ENCODE measurements at regions not wholly inside any gene's neighbourhood (a gene's known extent, or its start where the extent isn't known, plus 50 kb on each side); places are given as distances from the start of the nearest gene placed in this dataset.
A peak's percentile ranks its signal among the peaks of the same experiment; 100 is the strongest.

- no peak overlapping the region for H3K9ac ChIP-seq (ENCODE audit: low read length)
Measured at GRCh38 chr1:81287411-81288080, 513.2 kb upstream of the ADGRL2 start.

GRCh38 chr1:81270051-81270450, 530.7 kb upstream of the ADGRL2 start:
- H3K27ac ChIP-seq (ENCODE audit: low read depth, low read length): no peak overlapping the region
- H3K4me3 ChIP-seq (ENCODE audit: insufficient read depth, low read length, poor library complexity, severe bottlenecking): no peak overlapping the region
- H4K20me1 ChIP-seq (ENCODE audit: low read depth, low read length): no peaks in the 10 kb centered on the region
- peak overlapping the region; percentile 30 for H2AFZ ChIP-seq (ENCODE audit: low read depth, low read length, severe bottlenecking)
- no peak overlapping the region for H3K9ac ChIP-seq (ENCODE audit: low read length)
- H3K4me2 ChIP-seq (ENCODE audit: low read depth, low read length, poor library complexity, severe bottlenecking): no peak overlapping the region
- H3K9me2 ChIP-seq (replicated peaks; ENCODE audit: insufficient read depth, low read length): no peaks in the 10 kb centered on the region
- H3K79me2 ChIP-seq (ENCODE audit: insufficient read depth, low read length): no peaks in the 10 kb centered on the region
- no peak for TF ChIP-seq EZH2phosphoT487 (conservative IDR thresholded peaks at IDR 0.05; ENCODE audit: low read length)
- TF ChIP-seq, protein P1, sequence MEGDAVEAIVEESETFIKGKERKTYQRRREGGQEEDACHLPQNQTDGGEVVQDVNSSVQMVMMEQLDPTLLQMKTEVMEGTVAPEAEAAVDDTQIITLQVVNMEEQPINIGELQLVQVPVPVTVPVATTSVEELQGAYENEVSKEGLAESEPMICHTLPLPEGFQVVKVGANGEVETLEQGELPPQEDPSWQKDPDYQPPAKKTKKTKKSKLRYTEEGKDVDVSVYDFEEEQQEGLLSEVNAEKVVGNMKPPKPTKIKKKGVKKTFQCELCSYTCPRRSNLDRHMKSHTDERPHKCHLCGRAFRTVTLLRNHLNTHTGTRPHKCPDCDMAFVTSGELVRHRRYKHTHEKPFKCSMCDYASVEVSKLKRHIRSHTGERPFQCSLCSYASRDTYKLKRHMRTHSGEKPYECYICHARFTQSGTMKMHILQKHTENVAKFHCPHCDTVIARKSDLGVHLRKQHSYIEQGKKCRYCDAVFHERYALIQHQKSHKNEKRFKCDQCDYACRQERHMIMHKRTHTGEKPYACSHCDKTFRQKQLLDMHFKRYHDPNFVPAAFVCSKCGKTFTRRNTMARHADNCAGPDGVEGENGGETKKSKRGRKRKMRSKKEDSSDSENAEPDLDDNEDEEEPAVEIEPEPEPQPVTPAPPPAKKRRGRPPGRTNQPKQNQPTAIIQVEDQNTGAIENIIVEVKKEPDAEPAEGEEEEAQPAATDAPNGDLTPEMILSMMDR (IDR thresholded peaks at IDR 0.05; ENCODE audit: insufficient read depth, low read length, poor library complexity, severe bottlenecking): no peak
- no peaks in the 10 kb centered on the region for H3K9me3 ChIP-seq (ENCODE audit: insufficient read depth, low read length)
- H3K36me3 ChIP-seq (ENCODE audit: low read length): no peaks in the 10 kb centered on the region
- no peaks in the 10 kb centered on the region for H3K27me3 ChIP-seq (ENCODE audit: low read length)
- no peaks in the 10 kb centered on the region for H3F3A ChIP-seq (ENCODE audit: insufficient read depth)

More at GRCh38 chr1:81287411-81288080, 513.2 kb upstream of the ADGRL2 start:
- H3K9me2 ChIP-seq (replicated peaks; ENCODE audit: insufficient read depth, low read length): no peaks in the 10 kb centered on the region
- H3K9me3 ChIP-seq (ENCODE audit: insufficient read depth, low read length): no peaks in the 10 kb centered on the region
- H3K36me3 ChIP-seq (ENCODE audit: low read length): no peaks in the 10 kb centered on the region
- H3K27me3 ChIP-seq (ENCODE audit: low read length): no peaks in the 10 kb centered on the region
- no peaks in the 10 kb centered on the region for H3K79me2 ChIP-seq (ENCODE audit: insufficient read depth, low read length)
- H3K4me3 ChIP-seq (ENCODE audit: insufficient read depth, low read length, poor library complexity, severe bottlenecking): no peak overlapping the region
- H3K4me2 ChIP-seq (ENCODE audit: low read depth, low read length, poor library complexity, severe bottlenecking): no peak overlapping the region
- H3F3A ChIP-seq (ENCODE audit: insufficient read depth): no peaks in the 10 kb centered on the region
- no peaks in the 10 kb centered on the region for H4K20me1 ChIP-seq (ENCODE audit: low read depth, low read length)
- H2AFZ ChIP-seq (ENCODE audit: low read depth, low read length, severe bottlenecking): no peak overlapping the region
- H3K27ac ChIP-seq (ENCODE audit: low read depth, low read length): no peak overlapping the region
- TF ChIP-seq EZH2phosphoT487 (conservative IDR thresholded peaks at IDR 0.05; ENCODE audit: low read length): no peak
- TF ChIP-seq, protein P1 (IDR thresholded peaks at IDR 0.05; ENCODE audit: insufficient read depth, low read length, poor library complexity, severe bottlenecking): no peak

- H3K9me2 ChIP-seq (replicated peaks; ENCODE audit: insufficient read depth, low read length): no peaks in the 10 kb centered on the region
- H3K4me3 ChIP-seq (ENCODE audit: insufficient read depth, low read length, poor library complexity, severe bottlenecking): no peak overlapping the region
- no peak overlapping the region for H3K27ac ChIP-seq (ENCODE audit: low read depth, low read length)
- no peak overlapping the region for H2AFZ ChIP-seq (ENCODE audit: low read depth, low read length, severe bottlenecking)
- no peaks in the 10 kb centered on the region for H3K79me2 ChIP-seq (ENCODE audit: insufficient read depth, low read length)
- no peaks in the 10 kb centered on the region for H4K20me1 ChIP-seq (ENCODE audit: low read depth, low read length)
- no peaks in the 10 kb centered on the region for H3K9me3 ChIP-seq (ENCODE audit: insufficient read depth, low read length)
- H3K4me2 ChIP-seq (ENCODE audit: low read depth, low read length, poor library complexity, severe bottlenecking): no peak overlapping the region
- H3K36me3 ChIP-seq (ENCODE audit: low read length): no peaks in the 10 kb centered on the region
- H3F3A ChIP-seq (ENCODE audit: insufficient read depth): no peaks in the 10 kb centered on the region
- H3K9ac ChIP-seq (ENCODE audit: low read length): no peak overlapping the region
- TF ChIP-seq, protein P1 (IDR thresholded peaks at IDR 0.05; ENCODE audit: insufficient read depth, low read length, poor library complexity, severe bottlenecking): no peak
- no peak for TF ChIP-seq EZH2phosphoT487 (conservative IDR thresholded peaks at IDR 0.05; ENCODE audit: low read length)
- H3K27me3 ChIP-seq (ENCODE audit: low read length): no peaks in the 10 kb centered on the region
Measured at GRCh38 chr1:81264976-81265375, 535.8 kb upstream of the ADGRL2 start.

All from SU-DHL-6 (cell line).